ENCODE measurements at regions not wholly inside any gene's neighbourhood (a gene's known extent, or its start where the extent isn't known, plus 50 kb on each side); places are given as distances from the start of the nearest gene placed in this dataset.

DNA sequence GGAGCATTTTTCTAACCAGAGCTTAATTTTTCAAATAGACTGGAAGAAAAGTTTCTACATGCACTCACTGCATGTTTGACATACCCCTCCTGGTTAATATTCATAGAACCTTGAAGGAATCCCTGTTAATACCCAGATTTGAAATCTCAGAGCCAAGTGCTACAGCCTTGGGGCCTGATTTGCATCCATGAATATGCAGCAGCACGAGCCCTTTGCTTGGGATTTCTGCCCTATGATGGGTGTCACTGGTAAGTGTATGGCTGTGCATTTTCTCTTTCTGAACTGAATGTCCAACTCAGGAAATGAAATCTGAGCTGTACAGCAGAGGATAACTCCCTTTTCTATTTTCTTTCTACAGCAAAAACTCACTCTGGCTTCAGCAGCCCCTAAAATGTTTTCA lies 1157.5 kb downstream of the XPNPEP1 start:
- no peak for ATAC-seq

DNA sequence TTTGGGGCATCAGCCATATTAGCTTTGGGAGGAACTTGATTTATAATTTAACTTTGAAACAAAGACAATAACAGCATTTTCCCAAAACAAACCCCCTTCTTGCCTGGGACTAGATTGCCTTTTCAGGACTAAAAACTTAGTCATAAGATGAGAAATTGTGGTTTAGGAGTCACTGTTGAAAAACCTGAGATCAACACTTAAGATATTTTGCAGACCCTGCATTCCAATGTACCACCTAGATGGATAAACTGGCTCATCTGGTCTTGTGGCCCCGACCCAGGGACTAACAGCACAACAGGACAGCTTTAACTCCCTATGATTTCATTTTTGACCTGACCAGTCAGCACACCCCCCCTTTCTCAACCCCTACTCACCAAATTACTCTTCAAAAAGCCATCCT lies 1165.4 kb downstream of the XPNPEP1 start:
- no peak for ATAC-seq

DNA sequence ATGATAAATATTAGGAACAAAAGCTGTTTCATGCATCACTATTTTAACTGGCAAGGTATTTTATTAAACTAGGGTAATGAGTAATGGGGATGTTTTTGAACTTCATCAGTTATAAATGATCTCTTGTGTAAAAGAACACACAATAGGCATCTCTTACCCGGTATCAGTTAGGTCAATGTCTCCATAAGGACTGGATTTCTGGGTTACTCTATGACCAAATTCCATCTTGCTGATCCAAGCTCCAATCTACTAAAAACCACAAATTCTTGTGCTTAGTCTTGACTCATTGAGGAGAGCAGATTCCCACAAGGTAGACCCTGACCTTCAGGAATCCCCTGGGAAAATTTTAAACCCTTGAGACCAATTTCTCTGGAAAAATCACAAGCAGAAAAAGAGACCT lies 1167.7 kb downstream of the XPNPEP1 start:
- ATAC-seq, result no peak

- ATAC-seq, result no peak
These were observed 1170.0 kb downstream of the XPNPEP1 start for GRCh38 chr10:108753326-108753725.

GRCh38 chr10:108749042-108749441 lies 1174.3 kb downstream of the XPNPEP1 start:
- no peak for ATAC-seq

- no peak for ATAC-seq
These were observed 1187.2 kb downstream of the XPNPEP1 start for GRCh38 chr10:108736111-108736510.

DNA sequence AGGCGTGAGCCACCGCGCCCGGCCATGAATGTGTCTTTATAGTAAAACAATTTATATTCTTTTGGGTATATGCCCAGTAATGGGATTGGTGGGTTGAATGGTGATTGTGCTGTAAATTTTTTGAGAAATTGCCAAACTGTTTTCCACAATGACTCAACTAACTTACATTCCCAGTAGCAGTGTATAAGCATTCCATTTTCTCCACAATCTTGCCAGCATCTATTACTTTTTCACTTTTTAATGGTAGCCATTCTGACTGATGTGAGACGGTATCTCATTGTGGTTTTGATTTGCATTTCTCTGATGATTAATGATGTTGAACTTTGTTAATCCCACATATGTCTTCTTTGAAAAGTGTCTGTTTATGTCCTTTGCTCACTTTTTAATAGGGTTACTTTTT lies 1187.9 kb downstream of the XPNPEP1 start:
- no peak for ATAC-seq

DNA sequence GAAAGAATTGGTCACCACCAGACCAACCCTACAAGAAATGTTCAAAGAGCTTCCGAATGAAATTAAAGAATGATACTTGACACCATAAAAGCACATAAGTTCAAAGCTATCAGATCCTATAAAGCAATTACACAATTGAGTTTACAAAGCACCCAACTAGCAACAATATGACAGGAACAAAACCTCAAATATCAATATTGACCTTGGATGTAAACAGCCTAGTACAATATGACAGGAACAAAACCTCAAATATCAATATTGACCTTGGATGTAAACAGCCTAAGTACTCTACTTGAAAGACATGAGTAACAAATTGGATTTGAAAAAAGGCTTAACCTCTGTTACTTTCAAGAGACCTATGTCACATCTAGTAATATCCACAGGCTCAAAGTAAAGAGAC lies 1201.4 kb downstream of the XPNPEP1 start:
- ATAC-seq, result no peak

GRCh38 chr10:108716352-108716751 lies 1207.0 kb downstream of the XPNPEP1 start:
- ATAC-seq, result no peak

- ATAC-seq, result no peak
These were observed 1213.2 kb downstream of the XPNPEP1 start for GRCh38 chr10:108709927-108710722.

GRCh38 chr10:108708363-108708762 lies 1214.9 kb downstream of the XPNPEP1 start:
- no peak for ATAC-seq

DNA sequence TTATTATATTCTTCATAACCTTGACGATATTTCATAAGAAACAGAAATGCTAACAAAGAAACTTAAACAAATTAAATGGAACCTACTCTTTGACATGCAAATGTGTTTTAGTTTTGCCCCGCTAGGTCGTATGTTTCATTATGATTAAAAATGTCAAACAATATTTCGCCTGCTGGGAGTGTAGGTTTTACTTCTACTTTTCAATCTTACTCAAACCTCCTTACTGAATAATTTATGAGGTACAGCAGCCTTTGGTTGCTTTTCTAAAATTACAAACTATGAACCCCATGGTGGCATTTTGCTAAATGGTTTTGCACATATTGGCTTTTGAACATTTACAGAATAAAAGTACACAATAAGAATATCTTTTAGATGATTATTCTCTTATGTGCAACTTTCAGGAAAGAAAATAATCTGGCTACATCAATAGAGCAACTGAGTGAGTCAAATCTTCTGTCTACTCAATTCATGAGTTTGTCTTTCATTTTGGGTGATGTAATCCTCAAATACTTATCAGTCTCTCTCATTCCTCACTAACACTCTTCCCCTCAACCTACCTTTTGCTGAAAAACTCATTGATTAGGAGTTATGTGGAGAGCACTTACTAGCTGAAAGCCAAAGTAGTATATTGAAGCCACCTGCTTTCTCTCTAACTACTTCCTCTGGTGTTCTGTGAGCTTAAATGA lies 1226.4 kb downstream of the XPNPEP1 start:
- no peak for ATAC-seq

DNA sequence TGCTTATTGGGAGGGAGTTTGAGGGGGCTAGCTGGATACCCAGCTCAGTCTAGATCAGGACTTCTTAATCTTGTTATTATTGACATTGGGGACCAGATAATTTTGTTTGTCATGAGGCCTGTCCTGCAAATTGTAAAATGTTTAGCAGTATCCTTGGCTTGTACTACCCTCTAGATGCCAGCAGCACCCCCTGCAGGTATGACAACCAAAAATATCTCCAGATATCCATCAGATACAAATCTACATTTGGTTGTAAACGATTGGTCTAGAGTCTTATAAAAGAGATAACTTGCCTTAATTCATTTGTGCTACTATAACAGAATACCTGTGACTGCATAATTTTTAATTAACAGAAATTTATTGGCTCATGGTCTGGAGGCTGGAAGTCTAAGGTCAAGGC lies 1232.2 kb downstream of the XPNPEP1 start:
- ATAC-seq, result no peak

- no peak for ATAC-seq
These were observed 1232.8 kb downstream of the XPNPEP1 start for GRCh38 chr10:108690530-108690929.

DNA sequence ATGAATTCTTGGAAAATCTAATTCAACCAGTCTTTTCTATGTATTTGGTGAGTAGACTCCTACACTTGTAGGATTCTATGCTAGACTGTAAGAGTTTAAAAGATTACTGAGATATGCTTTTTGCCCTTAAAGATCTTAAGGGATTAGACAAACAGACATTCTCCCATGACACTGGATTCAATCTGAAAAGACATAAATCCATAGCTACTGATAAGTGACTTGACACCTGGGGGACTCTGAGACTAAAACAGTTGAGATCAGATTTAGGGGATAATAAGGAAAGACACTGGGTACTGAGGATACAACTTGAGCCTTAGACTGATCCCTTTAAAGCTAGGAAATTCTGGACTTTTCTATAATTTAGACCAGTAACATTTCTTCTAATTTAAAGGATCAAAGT lies 1233.4 kb downstream of the XPNPEP1 start:
- no peak for ATAC-seq

DNA sequence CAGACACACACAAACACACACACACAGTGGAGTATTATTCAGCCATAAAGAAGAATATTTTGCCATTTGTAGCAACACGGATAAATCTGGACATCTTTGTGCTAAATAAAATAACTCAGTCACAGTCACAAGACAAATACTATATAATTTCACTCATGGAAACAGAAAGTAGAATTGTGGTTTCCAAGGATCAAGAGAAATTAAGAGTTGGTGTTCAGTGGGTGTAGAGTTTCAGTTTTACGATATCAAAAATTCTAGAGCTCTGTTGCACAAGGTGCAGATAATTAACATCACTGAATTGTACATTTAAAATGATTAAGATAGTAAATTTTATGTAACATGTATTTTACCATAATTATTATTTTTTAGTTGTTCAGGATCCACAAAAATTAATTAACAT lies 1235.0 kb downstream of the XPNPEP1 start:
- no peak for ATAC-seq

GRCh38 chr10:108685863-108686531 lies 1237.3 kb downstream of the XPNPEP1 start:
- ATAC-seq, result no peak

DNA sequence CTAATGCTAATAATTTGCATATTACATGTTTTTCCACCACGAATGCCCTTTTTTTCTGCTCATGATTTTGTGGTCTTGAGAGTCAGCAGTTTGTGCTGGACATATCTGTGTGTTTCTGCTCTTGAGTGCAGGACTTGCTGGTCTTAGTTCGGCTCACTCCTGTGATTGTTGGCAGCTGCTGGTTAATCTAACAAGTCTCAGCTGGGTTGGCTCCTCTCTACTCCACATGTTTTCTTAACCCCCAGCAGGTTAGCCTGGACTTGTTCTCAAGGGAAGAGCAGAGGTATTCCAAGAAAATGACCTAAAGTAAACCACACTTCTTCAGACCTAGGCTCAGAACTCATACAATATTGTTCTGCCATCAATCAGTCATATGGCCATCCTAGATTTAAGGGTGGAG lies 1238.9 kb downstream of the XPNPEP1 start:
- ATAC-seq, result no peak

DNA sequence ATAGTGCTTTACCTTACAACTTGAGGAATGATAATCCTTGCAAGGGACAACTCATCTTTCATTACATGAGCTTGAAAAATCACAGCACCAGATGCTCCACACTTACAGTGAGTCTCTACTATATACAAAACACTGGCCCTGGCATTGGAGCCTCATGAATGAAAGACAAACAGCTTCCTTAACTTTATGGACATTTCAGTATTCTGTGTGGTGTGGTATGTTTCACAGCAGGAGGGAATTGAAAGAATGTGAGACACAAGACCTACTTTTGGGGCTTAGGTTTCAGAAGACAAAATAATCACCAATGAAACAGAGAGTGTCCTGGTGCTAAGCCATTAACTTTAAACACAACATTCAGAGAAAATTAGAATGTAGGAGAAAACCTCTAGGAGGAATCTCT lies 1249.6 kb downstream of the XPNPEP1 start:
- ATAC-seq, result no peak

DNA sequence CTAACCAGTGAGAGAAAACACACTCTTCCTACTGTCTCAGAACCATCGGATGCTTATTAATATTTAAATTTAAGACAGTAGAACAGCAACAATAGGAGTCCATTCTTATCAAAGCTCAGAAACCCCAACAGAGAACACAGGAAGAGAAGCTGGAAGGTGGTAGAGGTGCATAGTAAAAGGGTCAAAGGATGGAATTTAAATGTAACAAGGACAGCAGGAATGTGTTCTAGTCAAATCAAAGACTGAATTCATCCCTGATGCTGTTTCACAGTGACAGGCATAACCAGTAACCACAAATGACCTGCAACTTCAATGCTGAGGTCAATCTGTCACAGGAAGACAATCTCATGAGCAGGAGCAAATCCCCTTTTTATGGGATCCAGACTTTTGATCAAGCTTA lies 1259.7 kb downstream of the XPNPEP1 start:
- ATAC-seq, result no peak

GRCh38 chr10:108662975-108663374 lies 1260.3 kb downstream of the XPNPEP1 start:
- no peak for ATAC-seq

- no peak for ATAC-seq
These were observed 1268.3 kb downstream of the XPNPEP1 start for GRCh38 chr10:108655057-108655456.

GRCh38 chr10:108653531-108653930 lies 1269.8 kb downstream of the XPNPEP1 start:
- ATAC-seq, result no peak

DNA sequence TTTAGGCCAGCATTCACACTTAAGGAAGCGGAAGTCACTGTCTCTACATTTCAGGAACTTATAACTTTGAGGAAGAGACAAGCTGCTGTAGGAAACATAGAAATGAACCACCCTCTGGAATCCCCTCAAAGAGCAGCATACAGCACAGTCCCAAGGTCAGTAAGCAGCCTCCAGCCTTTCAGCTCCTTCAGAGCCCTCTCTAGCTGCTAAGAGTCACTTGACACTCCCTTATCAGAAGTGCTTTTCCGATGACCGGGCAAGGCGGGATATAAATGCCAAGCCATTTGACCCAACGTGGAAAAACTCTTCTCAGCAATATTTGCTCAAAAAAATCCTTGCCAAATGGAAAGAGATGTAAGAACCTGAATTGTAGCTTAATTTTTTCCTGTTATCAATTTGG lies 1284.3 kb downstream of the XPNPEP1 start:
- ATAC-seq, result no peak
